Upper lobe of left lung (tissue), 4 donors: ENCODE measurements at regions not wholly inside any gene's neighbourhood (a gene's known extent, or its start where the extent isn't known, plus 50 kb on each side); places are given as distances from the start of the nearest gene placed in this dataset.

Experiments used
- EP300 ChIP-seq, 4 donors: sonication (generic); formaldehyde crosslinking; IDR thresholded peaks; one replicate each; pipeline ENCODE4 v1.5.1; 2017; ENCODE audit warnings: antibody characterized with exemption in 4 of 4, control low read depth in 2 of 4
- POLR2A ChIP-seq, 4 donors: fragments of 450-650 bp; IDR thresholded peaks; one replicate each; pipeline ENCODE4 v1.5.1; 2016 to 2017; ENCODE audit warnings: antibody characterized with exemption in 4 of 4, mild to moderate bottlenecking in 2 of 4
- POLR2AphosphoS5 ChIP-seq, 2 donors: sonication (generic); formaldehyde crosslinking; IDR thresholded peaks; one replicate each; pipeline ENCODE4 v1.5.1; 2017; ENCODE audit warnings: antibody characterized with exemption in 2 of 2
- TF ChIP-seq, protein P1 (sequence below), 6 experiments: fragments of 450-650 bp in 4 of 6; fragments of 200-600 bp in 2 of 6; sonication (generic) in 2 of 6; IDR thresholded peaks; one replicate each; pipeline ENCODE4 v1.5.1; 2016 to 2019; ENCODE audit warnings: antibody characterized with exemption in 6 of 6

DNA sequence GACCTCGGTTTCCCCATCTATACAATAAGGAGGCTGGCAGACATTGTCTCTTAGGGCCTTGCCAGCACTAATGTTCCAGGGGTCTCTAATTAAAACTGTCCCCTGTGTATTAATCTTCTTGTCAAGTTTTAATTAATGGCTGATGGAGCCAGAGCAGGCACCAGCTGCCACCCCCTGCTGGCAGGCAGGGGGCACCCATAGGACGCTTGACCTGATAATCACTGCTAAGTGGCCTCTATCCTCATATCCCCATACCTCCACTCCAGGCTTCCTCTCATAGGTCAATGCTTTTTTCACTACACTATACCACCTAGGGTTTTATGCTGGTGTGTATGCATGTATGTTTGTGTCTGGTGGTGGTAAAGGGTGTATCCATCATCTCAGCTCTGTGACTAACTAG, 89.4 kb downstream of the EFNB1 start:
- TF ChIP-seq, protein P1, sequence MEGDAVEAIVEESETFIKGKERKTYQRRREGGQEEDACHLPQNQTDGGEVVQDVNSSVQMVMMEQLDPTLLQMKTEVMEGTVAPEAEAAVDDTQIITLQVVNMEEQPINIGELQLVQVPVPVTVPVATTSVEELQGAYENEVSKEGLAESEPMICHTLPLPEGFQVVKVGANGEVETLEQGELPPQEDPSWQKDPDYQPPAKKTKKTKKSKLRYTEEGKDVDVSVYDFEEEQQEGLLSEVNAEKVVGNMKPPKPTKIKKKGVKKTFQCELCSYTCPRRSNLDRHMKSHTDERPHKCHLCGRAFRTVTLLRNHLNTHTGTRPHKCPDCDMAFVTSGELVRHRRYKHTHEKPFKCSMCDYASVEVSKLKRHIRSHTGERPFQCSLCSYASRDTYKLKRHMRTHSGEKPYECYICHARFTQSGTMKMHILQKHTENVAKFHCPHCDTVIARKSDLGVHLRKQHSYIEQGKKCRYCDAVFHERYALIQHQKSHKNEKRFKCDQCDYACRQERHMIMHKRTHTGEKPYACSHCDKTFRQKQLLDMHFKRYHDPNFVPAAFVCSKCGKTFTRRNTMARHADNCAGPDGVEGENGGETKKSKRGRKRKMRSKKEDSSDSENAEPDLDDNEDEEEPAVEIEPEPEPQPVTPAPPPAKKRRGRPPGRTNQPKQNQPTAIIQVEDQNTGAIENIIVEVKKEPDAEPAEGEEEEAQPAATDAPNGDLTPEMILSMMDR (IDR thresholded peaks at IDR 0.05): no peak
- no peak for TF ChIP-seq POLR2AphosphoS5 (IDR thresholded peaks at IDR 0.05)
- no peak for TF ChIP-seq EP300 (IDR thresholded peaks at IDR 0.05)
- no peak for TF ChIP-seq POLR2A (IDR thresholded peaks at IDR 0.05)
